Muscle of back (tissue), 3 donors: ENCODE measurements at regions not wholly inside any gene's neighbourhood (a gene's known extent, or its start where the extent isn't known, plus 50 kb on each side); places are given as distances from the start of the nearest gene placed in this dataset.

Experiments
- DNase-seq, 3 donors: peaks; one replicate each; pipeline versions ENCODE4 v3.0.0 to v3.0.0-alpha.2; 2013

- DNase-seq, result no peak
These were observed 181.1 kb upstream of the ARL4C start for GRCh38 chr2:234677758-234678538.

GRCh38 chr2:234676783-234677450 is 180.0 kb upstream of the ARL4C start:
- no peak for DNase-seq

DNA sequence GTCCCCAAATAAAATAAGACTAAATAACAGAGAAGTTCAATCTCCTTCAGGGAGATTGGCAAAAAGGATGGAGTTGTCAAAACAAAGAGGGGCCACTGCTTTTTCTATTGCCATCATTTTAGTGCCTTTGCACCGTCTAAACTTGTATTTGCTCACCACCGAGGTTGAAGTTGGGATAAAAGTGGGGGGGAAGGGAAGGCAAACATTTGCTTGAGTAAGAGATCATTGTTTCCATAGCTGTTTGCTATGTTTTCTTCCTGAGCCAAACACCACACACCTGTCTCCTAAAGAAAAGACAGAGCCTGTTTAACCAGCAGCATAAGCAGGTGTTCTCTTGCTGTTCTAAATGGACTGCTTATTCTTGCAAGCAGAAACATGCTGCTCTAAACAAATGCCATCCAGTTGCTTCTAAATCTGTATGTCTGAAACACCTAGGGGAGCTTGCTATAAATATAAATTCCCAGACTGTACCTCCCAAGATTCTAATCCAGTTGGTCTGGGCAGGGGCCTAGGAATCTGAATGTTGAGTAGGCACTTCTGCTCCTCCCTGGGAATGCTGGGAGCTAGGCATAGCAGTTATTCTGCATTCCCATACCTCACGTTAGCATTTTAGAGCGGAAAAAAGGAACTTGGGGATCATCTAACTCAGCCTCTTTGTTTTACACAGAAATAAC is 179.4 kb upstream of the ARL4C start:
- DNase-seq, result no peak

DNA sequence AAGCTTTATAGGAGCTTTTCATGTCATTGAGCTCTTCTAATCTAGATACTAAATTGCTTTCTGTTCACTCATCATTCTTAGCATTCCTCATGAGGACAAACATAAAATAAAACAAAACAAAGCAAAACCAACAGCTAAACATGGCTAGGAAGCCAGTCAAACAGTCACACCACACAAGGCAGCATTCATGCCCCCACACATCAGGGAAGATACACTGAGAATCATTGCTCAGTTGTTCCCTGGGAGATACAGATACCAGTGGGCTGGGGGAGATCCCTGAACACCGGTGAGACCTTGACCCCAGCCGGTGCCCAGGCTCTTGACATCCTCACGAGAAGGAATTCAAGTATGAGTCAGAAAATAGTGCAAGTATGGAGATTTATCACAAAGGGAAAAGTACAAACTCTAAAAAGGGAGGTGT is 177.9 kb upstream of the ARL4C start:
- DNase-seq, result no peak

GRCh38 chr2:234673961-234674759 is 177.3 kb upstream of the ARL4C start:
- no peak for DNase-seq

- no peak for DNase-seq
These were observed 176.6 kb upstream of the ARL4C start for GRCh38 chr2:234673501-234673900.

GRCh38 chr2:234672498-234673150 is 175.7 kb upstream of the ARL4C start:
- DNase-seq, result no peak

- no peak for DNase-seq
These were observed 174.8 kb upstream of the ARL4C start for GRCh38 chr2:234671716-234672115.

- no peak for DNase-seq
These were observed 174.3 kb upstream of the ARL4C start for GRCh38 chr2:234671231-234671630.

DNA sequence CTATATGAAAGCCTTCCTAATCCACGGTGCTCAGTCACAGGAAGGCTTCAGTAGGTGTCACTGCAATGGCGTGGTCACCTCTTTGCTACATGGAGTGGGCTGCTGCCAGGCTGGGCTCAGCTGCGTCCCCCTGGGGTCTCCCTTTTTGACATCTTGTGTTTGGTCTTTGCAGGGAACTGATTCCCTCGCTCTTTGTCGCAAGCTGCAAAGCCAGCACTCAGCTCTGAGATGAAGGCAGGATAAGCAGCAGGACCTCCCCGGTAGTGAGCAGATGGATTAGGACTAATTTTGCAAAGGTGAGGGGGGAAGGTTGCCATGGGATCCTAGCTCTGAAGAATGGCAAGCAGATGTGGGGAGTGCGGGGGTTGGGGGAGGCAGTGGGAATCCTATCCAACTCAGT is 173.9 kb upstream of the ARL4C start:
- no peak for DNase-seq

GRCh38 chr2:234670052-234670451 is 173.2 kb upstream of the ARL4C start:
- peak in 1 of 3 donors; percentile 59 for DNase-seq

DNA sequence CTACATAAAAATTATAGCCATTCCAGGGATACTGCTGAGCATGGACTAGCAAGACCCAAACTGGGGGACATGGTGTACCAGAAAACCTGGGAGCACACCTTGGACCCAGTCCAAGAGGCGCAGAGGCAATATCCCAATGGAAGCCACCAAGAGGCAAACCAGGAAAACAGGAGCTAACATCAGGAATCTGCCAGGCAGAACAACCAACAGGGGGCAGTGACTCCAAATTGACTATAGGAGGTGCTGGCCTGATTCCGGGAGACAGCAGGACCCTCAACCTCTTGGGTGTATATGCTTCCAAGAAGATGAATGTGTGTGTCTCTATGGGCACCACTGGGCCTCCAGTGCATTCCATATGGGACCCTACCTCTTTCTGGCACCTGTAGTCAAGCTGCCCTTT is 172.7 kb upstream of the ARL4C start:
- DNase-seq, result no peak

GRCh38 chr2:234669001-234669400 is 172.1 kb upstream of the ARL4C start:
- no peak for DNase-seq

- DNase-seq, result no peak
These were observed 170.0 kb upstream of the ARL4C start for GRCh38 chr2:234666911-234667310.

- no peak for DNase-seq
These were observed 168.4 kb upstream of the ARL4C start for GRCh38 chr2:234665304-234665703.

DNA sequence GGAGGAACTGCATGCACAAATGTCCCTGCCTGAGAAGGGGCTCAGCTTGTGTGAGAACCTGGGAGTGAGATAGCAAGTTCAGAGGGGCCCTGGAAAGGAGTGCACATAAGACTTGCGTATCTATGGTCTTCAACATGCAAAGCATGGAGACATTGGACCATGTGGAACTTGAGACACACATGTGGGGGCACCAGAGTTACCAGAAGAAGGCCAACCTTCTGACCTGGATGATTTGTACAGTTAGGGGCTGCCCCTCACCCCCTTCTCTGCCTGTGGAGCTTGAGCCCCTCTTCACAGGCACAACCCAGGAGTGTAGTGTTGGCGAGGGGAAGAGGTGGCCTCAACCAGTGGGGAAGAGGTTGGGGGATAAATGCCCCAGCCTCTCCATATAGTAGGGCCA is 165.0 kb upstream of the ARL4C start:
- no peak for DNase-seq

- peak in 2 of 3 donors; percentile 20 to 65 for DNase-seq
These were observed 164.3 kb upstream of the ARL4C start for GRCh38 chr2:234661175-234661574.

GRCh38 chr2:234655706-234656105 is 158.8 kb upstream of the ARL4C start:
- no peak for DNase-seq

DNA sequence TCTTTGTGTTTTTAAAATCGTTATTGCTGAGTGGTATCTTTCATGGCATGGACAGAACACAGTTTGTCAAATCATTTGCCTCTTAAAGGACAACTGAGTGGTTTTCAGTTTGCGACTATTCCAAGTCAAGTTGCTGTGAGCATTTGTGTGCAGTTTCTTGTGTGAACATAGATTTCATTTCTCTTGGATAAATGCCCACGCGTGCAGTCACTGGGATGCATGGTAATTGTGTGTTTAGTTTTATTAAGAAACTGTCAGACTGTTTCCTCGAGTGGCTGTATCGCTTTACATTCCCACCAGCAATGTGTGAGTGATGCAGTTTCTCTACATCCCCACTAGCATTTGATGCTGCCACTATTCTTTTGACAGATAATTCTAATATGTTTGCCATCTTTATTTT is 154.0 kb upstream of the ARL4C start:
- no peak for DNase-seq

- DNase-seq, result no peak
These were observed 153.1 kb upstream of the ARL4C start for GRCh38 chr2:234649951-234650350.

GRCh38 chr2:234643407-234643806 is 146.5 kb upstream of the ARL4C start:
- DNase-seq, result no peak

DNA sequence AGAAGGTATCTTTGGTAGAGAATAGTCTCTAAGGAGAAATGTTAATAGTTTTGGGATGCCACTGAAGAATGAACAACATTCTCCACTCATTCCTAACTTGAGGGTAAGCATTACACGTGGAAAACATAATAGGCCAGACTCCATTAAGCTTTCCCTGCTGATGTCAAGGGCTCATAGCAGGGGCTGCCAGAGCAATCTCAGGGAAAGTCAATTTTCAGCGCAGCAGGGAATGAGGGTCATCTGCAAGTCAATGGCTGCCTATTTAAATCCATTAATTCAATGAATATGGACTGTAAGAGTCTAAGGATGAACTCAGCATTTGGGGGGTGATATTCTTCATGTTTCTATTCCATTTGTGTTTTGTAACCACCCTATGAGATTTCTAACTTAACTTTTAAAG is 144.2 kb upstream of the ARL4C start:
- no peak for DNase-seq
